Posterior cingulate gyrus (tissue), 11 donors: ENCODE measurements at regions not wholly inside any gene's neighbourhood (a gene's known extent, or its start where the extent isn't known, plus 50 kb on each side); places are given as distances from the start of the nearest gene placed in this dataset.
A peak's percentile ranks its signal among the peaks of the same experiment; 100 is the strongest.

Source experiments
- DNase-seq, 10 donors: peaks; one replicate each; pipeline versions ENCODE4 v3.0.0 to v3.0.0-alpha.2; 2020 to 2021; ENCODE audit warnings: mixed read lengths in 3 of 10
- intact Hi-C: fragments of 100-400 bp; cut with DNase I; formaldehyde crosslinking; loops from one replicate; pipeline ENCODE4 v1.15.1; 2023

GRCh38 chr17:33978889-33979288 lies 276.2 kb upstream of the CCL2 start:
- no peak for DNase-seq
- intact Hi-C loops, result no loop called here

GRCh38 chr17:33980193-33980592 lies 274.9 kb upstream of the CCL2 start:
- intact Hi-C loops, result no loop called here
- DNase-seq, result no peak

GRCh38 chr17:33981711-33982601 lies 273.1 kb upstream of the CCL2 start:
- intact Hi-C loops, result no loop called here
- DNase-seq, result peak in 5 of 10 donors; percentile 48 to 87 (median 83)

- DNase-seq, result no peak
- intact Hi-C loops, result no loop called here
Measured at GRCh38 chr17:33982909-33983308, 272.2 kb upstream of the CCL2 start.

GRCh38 chr17:33983824-33984574 lies 271.1 kb upstream of the CCL2 start:
- intact Hi-C loops, result no loop called here
- DNase-seq, result no peak

GRCh38 chr17:33986088-33986487 lies 269.0 kb upstream of the CCL2 start:
- intact Hi-C loops, result no loop called here
- DNase-seq, result no peak

- intact Hi-C loops, result no loop called here
- no peak for DNase-seq
Measured at GRCh38 chr17:33986566-33986965, 268.5 kb upstream of the CCL2 start.

GRCh38 chr17:33987162-33987561 lies 267.9 kb upstream of the CCL2 start:
- intact Hi-C loops, result no loop called here
- DNase-seq, result no peak

- intact Hi-C loops, result no loop called here
Measured at GRCh38 chr17:33989361-33990148, 265.5 kb upstream of the CCL2 start.

GRCh38 chr17:33990943-33991706 lies 264.0 kb upstream of the CCL2 start:
- intact Hi-C loops, result no loop called here
- no peak for DNase-seq

More at GRCh38 chr17:33989361-33990148, 265.5 kb upstream of the CCL2 start:
- no peak for DNase-seq

- intact Hi-C loops, result no loop called here
- DNase-seq, result no peak
Measured at GRCh38 chr17:33992113-33992512, 263.0 kb upstream of the CCL2 start.

GRCh38 chr17:34000639-34001038 lies 254.4 kb upstream of the CCL2 start:
- no peak for DNase-seq
- intact Hi-C loops, result no loop called here

GRCh38 chr17:34001246-34001645 lies 253.8 kb upstream of the CCL2 start:
- intact Hi-C loops, result no loop called here
- DNase-seq, result no peak

- no peak for DNase-seq
- intact Hi-C loops, result no loop called here
Measured at GRCh38 chr17:34006126-34006525, 249.0 kb upstream of the CCL2 start.

GRCh38 chr17:34008125-34008524 lies 247.0 kb upstream of the CCL2 start:
- no peak for DNase-seq
- intact Hi-C loops, result no loop called here

- intact Hi-C loops, result no loop called here
- DNase-seq, result no peak
Measured at GRCh38 chr17:34009912-34010311, 245.2 kb upstream of the CCL2 start.

GRCh38 chr17:34010534-34010933 lies 244.6 kb upstream of the CCL2 start:
- DNase-seq, result no peak
- intact Hi-C loops, result no loop called here

GRCh38 chr17:34011599-34011998 lies 243.5 kb upstream of the CCL2 start:
- intact Hi-C loops, result no loop called here

GRCh38 chr17:34012709-34013375 lies 242.2 kb upstream of the CCL2 start:
- DNase-seq, result no peak
- intact Hi-C loops, result no loop called here

More at GRCh38 chr17:34011599-34011998, 243.5 kb upstream of the CCL2 start:
- no peak for DNase-seq

GRCh38 chr17:34015253-34015652 lies 239.8 kb upstream of the CCL2 start:
- DNase-seq, result no peak
- intact Hi-C loops, result no loop called here
